RPMI8226 (cell line): ENCODE measurements at regions not wholly inside any gene's neighbourhood (a gene's known extent, or its start where the extent isn't known, plus 50 kb on each side); places are given as distances from the start of the nearest gene placed in this dataset.

Experiments
- DNase-seq: peaks from one replicate; pipeline ENCODE4 v3.0.0-alpha.2; 2015

GRCh38 chrX:45719751-45720501, 519.2 kb upstream of the DIPK2B start:
- no peak for DNase-seq

DNA sequence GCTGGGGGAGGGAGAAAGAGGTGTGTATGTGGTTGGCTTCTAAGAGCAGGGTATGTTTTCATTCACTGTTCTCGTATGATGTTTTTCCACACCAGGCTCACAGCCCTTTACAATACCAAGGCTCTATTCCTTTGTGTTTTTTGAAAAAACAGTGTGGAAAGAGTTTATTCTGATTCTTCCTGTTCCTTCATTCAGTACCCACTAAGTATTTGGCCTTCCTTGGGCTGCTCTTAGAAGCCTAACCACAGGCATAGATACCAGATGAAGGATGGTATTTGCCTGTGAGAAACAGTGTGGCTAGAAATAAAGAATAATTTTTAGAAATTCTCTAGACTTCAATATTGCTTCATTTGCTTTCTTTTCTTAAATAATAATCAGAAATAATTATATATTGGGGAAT, 518.0 kb upstream of the DIPK2B start:
- DNase-seq = no peak

DNA sequence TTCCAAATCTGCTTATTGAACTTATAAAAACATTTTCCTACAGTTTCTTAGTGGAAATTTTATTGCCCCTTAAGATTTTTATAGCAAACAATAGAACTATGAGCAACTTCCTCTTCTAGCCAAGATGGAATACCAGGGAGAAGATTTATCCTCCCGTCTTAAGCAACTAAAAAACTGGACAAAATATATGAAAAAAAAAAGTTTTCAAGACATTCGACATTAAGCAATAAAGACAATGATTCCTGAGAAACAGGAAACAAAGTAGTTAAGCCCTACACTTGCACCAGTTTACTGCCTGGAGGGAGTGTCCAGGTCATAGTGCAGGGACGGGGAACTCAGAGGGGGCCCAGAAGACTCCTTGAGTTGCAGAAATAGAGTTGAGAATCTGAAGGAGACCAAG, 516.1 kb upstream of the DIPK2B start:
- DNase-seq = no peak

GRCh38 chrX:45715748-45716147, 515.1 kb upstream of the DIPK2B start:
- no peak for DNase-seq

DNA sequence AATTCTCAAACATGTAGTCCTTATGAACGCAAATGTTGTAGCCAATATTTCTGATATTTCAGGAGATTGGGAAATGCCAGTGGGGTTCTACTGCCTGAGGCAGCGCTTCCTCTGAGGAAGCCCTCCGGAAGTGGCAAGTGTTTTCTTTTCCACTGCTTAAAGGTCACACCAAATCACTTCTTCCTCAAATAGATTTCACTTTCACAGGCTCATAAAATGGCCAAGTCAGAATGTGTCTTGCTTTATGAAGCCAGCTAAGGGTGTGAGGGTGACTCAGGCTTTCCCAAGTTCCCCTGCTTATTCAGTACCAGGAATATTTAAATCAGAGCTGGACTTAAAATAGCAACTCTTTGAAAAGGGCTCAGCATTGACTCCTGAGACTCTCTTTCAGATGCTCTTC, 514.2 kb upstream of the DIPK2B start:
- DNase-seq = no peak

DNA sequence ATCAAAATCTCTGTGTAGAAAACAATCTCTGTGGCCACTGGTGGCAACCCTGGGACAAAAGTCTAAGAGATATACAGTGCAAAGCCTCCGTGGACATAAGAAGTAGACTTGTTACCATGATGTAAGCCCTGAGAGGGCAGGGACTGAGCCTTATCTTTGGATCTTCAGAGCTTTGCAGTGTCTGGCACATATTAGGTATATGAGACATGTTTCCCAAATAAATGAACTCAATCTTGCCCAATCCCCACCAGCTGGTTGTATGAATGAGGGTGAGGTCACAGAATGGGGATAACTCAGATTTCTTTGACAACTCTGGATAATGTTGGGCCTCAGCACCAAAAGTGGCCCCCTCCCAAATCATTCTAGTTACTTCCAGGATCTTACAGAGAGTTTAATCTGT, 511.4 kb upstream of the DIPK2B start:
- DNase-seq = no peak

- DNase-seq = no peak
Observed at GRCh38 chrX:45711231-45711630, 510.6 kb upstream of the DIPK2B start.

DNA sequence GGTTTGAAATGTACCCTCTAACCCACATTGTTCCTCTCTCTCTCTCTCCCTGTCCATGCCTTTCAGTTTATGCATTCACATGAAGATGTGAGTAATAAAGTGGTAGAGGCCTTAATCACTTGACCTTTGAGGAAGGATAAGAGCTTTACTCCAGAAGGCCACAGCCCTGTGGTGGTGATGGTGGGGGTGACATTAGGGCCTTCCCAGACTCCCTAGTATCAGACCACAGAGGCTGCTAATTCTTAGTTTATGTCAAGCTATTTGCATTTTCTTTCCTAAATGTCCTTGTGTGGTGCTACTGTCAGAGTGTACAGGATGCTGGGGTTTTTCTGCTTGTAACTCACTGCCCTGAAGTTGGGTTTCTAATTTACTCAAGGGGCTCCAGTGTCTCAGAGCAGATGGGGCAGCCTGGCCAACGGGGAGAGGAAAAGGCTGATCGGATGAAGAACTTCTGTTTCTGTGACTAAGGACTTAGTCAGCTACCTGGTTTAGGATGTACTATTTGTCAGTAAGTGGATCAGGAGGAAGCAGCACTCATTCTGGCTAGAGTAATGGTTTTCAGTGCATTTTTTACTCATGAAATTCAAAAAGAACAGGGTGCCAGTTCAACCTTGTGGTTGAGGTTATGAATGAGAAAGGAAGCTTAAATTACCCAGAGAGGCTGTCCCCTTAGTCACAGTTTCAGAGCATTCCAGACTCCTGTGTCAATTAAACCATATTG, 509.6 kb upstream of the DIPK2B start:
- no peak for DNase-seq

- no peak for DNase-seq
Observed at GRCh38 chrX:45709381-45709780, 508.7 kb upstream of the DIPK2B start.

- no peak for DNase-seq
Observed at GRCh38 chrX:45699158-45699557, 498.5 kb upstream of the DIPK2B start.

DNA sequence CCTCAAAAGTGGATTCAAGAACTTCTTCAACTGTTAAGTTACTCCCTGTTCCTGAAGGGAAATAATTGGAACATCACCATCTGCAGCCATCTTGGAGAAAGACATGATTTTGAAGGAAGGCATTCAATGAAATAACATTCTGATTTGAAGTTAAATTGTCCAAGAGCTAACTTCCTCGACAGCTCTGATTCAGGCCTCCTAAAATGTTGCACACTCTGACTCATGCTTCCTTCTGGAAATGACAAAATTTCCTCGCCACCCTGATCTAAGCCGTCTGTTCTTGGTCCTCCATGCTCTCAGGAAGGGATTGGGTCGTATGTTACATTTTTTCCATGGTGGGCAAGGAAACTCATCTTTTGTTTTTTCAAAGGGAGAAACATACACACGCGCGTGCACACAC, 496.9 kb upstream of the DIPK2B start:
- DNase-seq = no peak

- no peak for DNase-seq
Observed at GRCh38 chrX:45696736-45697135, 496.1 kb upstream of the DIPK2B start.

DNA sequence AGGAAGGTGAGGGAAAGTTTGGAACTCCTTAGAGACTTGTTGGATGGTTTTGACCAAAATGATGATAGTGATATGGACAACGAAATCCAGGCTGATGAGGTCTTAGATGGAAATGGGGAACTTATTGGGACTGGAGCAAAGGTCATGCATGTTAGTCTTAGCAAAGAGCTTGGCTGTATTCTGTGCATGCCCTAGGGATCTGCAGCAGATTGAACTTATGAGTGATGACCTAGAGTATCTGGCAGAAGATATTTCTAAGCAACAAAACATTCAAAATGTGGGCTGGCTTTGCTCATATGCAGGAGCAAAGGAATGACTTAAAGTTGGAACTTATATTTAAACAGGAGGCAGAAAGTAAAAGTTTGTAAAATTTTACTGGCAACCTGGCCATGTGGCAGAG, 489.3 kb upstream of the DIPK2B start:
- DNase-seq = no peak

- no peak for DNase-seq
Observed at GRCh38 chrX:45683914-45684313, 483.2 kb upstream of the DIPK2B start.

DNA sequence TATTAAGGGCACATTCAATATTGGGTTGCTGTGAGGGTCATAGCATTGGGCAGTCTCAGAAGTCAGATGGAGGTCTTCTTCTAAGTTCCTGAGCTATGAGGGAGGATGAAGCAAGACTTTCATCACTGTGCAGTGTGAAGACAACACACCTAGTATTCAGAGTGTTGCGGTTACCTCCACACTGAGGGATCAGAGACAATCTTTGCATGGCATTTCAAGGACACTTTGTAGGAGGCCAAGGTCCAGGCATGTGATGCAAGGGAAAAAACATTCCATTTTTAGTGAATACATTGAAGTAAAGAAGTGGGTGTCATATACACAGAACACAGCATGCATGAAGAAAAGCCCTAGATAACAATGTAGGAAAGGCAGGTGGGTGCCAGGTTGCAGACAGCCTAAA, 481.2 kb upstream of the DIPK2B start:
- no peak for DNase-seq

- DNase-seq = no peak
Observed at GRCh38 chrX:45669715-45670340, 469.2 kb upstream of the DIPK2B start.

DNA sequence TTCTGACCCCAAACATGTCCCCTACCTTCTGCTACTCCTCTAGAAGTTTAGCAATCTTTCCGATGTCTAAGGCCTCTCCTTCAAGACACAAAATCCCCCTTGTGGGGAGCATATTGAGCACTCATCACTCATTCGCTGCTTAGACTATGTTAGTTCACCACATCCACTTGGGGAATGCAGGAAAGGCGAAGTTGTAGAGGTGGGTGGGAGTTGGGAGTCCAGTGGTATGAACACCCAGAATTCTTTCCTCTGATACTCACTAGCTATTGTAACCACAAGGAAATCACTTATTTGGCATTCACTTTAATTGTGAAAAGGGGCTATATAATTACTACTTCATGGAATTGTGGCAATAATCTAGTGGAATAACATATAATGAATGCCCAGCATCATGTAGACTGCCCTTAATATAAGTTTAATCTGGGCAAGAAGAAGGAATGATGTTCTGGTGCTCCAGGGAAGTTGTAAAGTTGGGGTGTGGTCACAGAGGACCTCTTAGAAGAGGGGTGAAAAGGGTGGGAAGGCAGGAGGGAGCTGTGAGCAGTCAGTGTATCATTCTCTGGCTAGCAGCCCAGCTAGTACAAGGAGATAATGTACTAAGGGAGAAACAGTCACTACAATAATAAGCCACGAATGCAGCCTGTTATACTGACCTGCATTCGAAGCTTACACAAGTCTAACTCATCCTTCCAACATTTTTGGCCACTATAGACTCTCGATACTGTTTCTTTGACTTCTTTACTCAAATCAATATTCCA, 468.2 kb upstream of the DIPK2B start:
- no peak for DNase-seq

DNA sequence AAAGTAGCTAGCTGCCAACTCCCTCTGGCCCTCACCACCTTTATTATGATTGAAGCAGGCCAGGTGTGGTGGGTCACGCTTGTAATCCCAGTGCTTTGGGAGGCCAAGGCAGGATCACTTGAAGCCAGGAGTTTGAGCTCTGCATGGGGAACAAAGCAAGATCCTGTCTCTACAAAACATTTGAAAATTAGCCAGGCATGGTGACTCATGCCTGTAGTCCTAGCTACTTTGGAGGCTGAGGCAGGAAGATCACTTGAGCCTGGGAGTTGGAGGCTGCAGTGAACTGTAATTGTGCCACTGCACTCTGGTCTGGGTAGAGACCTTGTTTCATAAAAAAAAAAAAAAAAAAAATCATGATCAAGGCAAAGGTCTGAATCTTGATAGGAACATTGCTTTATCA, 467.0 kb upstream of the DIPK2B start:
- no peak for DNase-seq

DNA sequence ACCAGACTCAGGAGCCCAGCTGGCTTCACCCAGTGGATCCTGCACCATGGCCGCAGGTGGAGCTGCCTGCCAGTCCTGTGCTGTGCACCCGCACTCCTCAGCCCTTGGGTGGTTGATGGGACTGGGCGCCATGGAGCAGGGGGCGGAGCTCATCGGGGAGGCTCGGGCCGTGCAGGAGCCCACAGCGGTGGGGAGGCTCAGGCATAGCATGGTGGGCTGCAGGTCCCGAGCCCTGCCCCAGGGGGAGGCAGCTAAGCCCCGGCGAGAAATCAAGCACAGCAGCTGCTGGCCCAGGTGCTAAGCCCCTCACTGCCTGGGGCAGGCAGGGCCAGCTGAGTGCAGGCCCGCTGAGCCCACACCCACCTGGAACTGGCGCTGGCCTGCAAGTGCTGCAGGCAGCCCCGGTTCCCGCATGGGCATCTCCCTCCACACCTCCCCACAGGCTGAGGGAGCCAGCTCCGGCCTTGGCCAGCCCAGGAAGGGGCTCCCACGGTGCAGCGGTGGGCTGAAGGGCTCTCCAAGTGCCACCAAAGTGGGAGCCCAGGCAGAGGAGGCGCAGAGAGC, 464.1 kb upstream of the DIPK2B start:
- no peak for DNase-seq

DNA sequence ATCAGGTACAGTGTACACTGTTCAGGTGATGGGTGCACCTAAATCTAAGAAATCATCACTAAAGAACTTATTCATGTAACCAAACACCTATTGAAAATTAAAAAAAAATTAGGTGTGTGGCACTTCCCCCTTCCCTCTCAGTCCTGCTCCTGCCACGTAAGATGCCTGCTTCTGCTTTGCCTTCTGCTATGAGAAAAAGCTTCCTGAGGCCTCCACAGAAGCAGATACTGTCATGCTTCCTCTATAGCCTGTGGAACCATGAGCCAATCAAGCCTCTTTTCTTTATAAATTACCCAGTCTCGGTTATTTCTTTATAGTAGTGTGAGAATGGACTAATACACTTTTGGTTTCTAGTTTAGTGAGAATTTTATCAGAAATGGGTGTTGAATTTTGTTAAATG, 459.8 kb upstream of the DIPK2B start:
- no peak for DNase-seq

- no peak for DNase-seq
Observed at GRCh38 chrX:45633419-45633818, 432.7 kb upstream of the DIPK2B start.

GRCh38 chrX:45632506-45632905, 431.8 kb upstream of the DIPK2B start:
- no peak for DNase-seq

GRCh38 chrX:45630078-45630477, 429.4 kb upstream of the DIPK2B start:
- no peak for DNase-seq
